HepG2 (cell line): ENCODE measurements at regions not wholly inside any gene's neighbourhood (a gene's known extent, or its start where the extent isn't known, plus 50 kb on each side); places are given as distances from the start of the nearest gene placed in this dataset.

Experiments used
- ATAC-seq: fragments of 200-7000 bp; cut with Tn5 transposase; 3 replicates; pipeline ENCODE4 v1.9.1; 2020; ENCODE audit warnings: mild to moderate bottlenecking, moderate library complexity
- BruUV-seq: library from RNA; stranded (reverse); fragments of 400-500 nt; replicated peaks from 2 replicates; lab custom pipeline; 2021; lab: Mats Ljungman, UMichigan
- CTCF ChIA-PET: fragments of 300-600 bp; formaldehyde crosslinking; extraction: SDS; loops from one replicate; lab custom pipeline; 2021; ENCODE audit warnings: low total read pairs, inconsistent platforms, low intra/inter-chr PET ratio; lab: Yijun Ruan, JAX
- POLR2A ChIA-PET: fragments of 350-600 bp; sonication (Branson Sonifier 250); formaldehyde crosslinking; loops from one replicate; lab custom pipeline; 2020; ENCODE audit warnings: antibody characterized with exemption, inconsistent platforms; lab: Yijun Ruan, JAX
- DNase-seq: peaks from one replicate; pipeline ENCODE4 v3.0.0-alpha.2; 2015; ENCODE audit warnings: low spot score
- FAIRE-seq: peaks from 3 replicates; lab custom pipeline; 2011; peaks lifted over from hg19 to GRCh38; lab: Jason Lieb, UNC
- H2AFZ ChIP-seq: one replicate; pipeline ENCODE4 v1.6.1; 2011; ENCODE audit warnings: low read length, inconsistent platforms
- H3K27ac ChIP-seq: fragments of 300-600 bp; 3 replicates; pipeline ENCODE4 v1.8.0; 2011; ENCODE audit warnings: mixed run types, mild to moderate bottlenecking, mixed read lengths, low read length, inconsistent platforms; ENCODE audit not compliant: insufficient read depth; ENCODE audit errors: extremely low read length
- H3K27me3 ChIP-seq, 2 experiments: fragments of 200-600 bp in 1 of 2; 2 replicates in 1 of 2; 3 replicates in 1 of 2; pipeline versions ENCODE4 v1.6.0 to v1.8.0; 2011; ENCODE audit warnings: low read length in 2 of 2, mild to moderate bottlenecking in 2 of 2, moderate library complexity in 2 of 2, inconsistent platforms in 1 of 2; ENCODE audit not compliant: insufficient read depth in 2 of 2, control insufficient read depth in 1 of 2
- H3K36me3 ChIP-seq, 2 experiments: fragments of 200-600 bp in 1 of 2; replicated peaks in 1 of 2; 2 replicates in 1 of 2; 3 replicates in 1 of 2; pipeline versions ENCODE4 v1.5.1 to v1.8.0; 2011; ENCODE audit warnings: low read length in 2 of 2, inconsistent platforms in 1 of 2; ENCODE audit not compliant: insufficient read depth in 2 of 2, control insufficient read depth in 1 of 2
- H3K4me1 ChIP-seq: 2 replicates; pipeline ENCODE4 v1.5.1; 2012; ENCODE audit warnings: low read length, inconsistent platforms; ENCODE audit not compliant: insufficient read depth
- H3K4me2 ChIP-seq: 2 replicates; pipeline ENCODE4 v1.6.0; 2011; ENCODE audit warnings: low read depth, low read length, inconsistent platforms
- H3K4me3 ChIP-seq, 3 experiments: fragments of 200-600 bp in 1 of 3; sonication (generic), shearing (Covaris generic) in 1 of 3; replicated peaks in 1 of 3; 2 replicates each; pipeline ENCODE4 v1.5.1; 2011 to 2016; ENCODE audit warnings: low read length in 3 of 3, inconsistent platforms in 2 of 3, low read depth in 2 of 3, mild to moderate bottlenecking in 2 of 3, control low read depth in 1 of 3, mixed read lengths in 1 of 3; ENCODE audit not compliant: insufficient read depth in 1 of 3
- H3K79me2 ChIP-seq: one replicate; pipeline ENCODE4 v1.6.1; 2011; ENCODE audit warnings: low read length, inconsistent platforms; ENCODE audit not compliant: insufficient read depth
- H3K9ac ChIP-seq: 2 replicates; pipeline ENCODE4 v1.6.0; 2011; ENCODE audit warnings: mild to moderate bottlenecking, low read depth, low read length, inconsistent platforms; ENCODE audit not compliant: insufficient read depth
- H3K9me3 ChIP-seq: 2 replicates; pipeline ENCODE4 v1.5.1; 2012; ENCODE audit warnings: mild to moderate bottlenecking, low read length
- H4K20me1 ChIP-seq: 2 replicates; pipeline ENCODE4 v1.6.0; 2011; ENCODE audit warnings: inconsistent platforms, mild to moderate bottlenecking, low read length, moderate library complexity; ENCODE audit not compliant: insufficient read depth
- ELF3 ChIP-seq: IDR thresholded peaks from 2 replicates; pipeline ENCODE4 v1.6.1; 2016; ENCODE audit warnings: missing genetic modification reagents, missing compliant biosample characterization
- FOXJ3 ChIP-seq: sonication (generic); formaldehyde crosslinking; IDR thresholded peaks from 2 replicates; pipeline ENCODE4 v1.4.0; 2020; ENCODE audit warnings: missing genetic modification reagents, mild to moderate bottlenecking, borderline replicate concordance
- HNRNPUL1 ChIP-seq: fragments of 200-400 bp; formaldehyde crosslinking; IDR thresholded peaks from 2 replicates; pipeline ENCODE4 v1.6.1; 2017; ENCODE audit warnings: low read depth, mild to moderate bottlenecking, low read length, moderate library complexity
- KDM6A ChIP-seq: IDR thresholded peaks from 2 replicates; pipeline ENCODE4 v1.6.1; 2016; ENCODE audit warnings: low read depth
- MAFK ChIP-seq, 2 experiments: IDR thresholded peaks in 1 of 2; conservative IDR thresholded peaks in 1 of 2; 2 replicates each; pipeline ENCODE4 v1.6.1; 2011; ENCODE audit warnings: improper control_type of control experiment in 2 of 2, low read length in 2 of 2
- NFE2L2 ChIP-seq: fragments of 150-350 bp; IDR thresholded peaks from 2 replicates; pipeline ENCODE4 v1.6.1; 2014; ENCODE audit warnings: low read length
- ONECUT2 ChIP-seq: sonication (generic); formaldehyde crosslinking; IDR thresholded peaks from 2 replicates; pipeline ENCODE4 v1.4.0; 2020; ENCODE audit warnings: missing genetic modification reagents
- TEAD3 ChIP-seq: optimal IDR thresholded peaks from 2 replicates; pipeline ENCODE3; 2016; ENCODE audit warnings: borderline replicate concordance
- ZFAT ChIP-seq: sonication (generic); formaldehyde crosslinking; conservative IDR thresholded peaks from 2 replicates; pipeline ENCODE4 v1.8.1; 2023; ENCODE audit warnings: missing genetic modification reagents, inconsistent platforms
- ZNF317 ChIP-seq: sonication (generic); formaldehyde crosslinking; IDR thresholded peaks from 2 replicates; pipeline ENCODE4 v1.5.0; 2020; ENCODE audit warnings: mild to moderate bottlenecking, missing genetic modification reagents
- ZNF446 ChIP-seq: sonication (generic); formaldehyde crosslinking; IDR thresholded peaks from 2 replicates; pipeline ENCODE4 v1.5.0; 2020; ENCODE audit warnings: mild to moderate bottlenecking, missing genetic modification reagents
- ZNF576 ChIP-seq: sonication (generic); formaldehyde crosslinking; IDR thresholded peaks from 2 replicates; pipeline ENCODE4 v1.4.0; 2020; ENCODE audit warnings: mild to moderate bottlenecking, missing genetic modification reagents
- ZNF615 ChIP-seq: sonication (generic); formaldehyde crosslinking; IDR thresholded peaks from 2 replicates; pipeline ENCODE4 v1.5.0; 2020; ENCODE audit warnings: mild to moderate bottlenecking, missing genetic modification reagents, borderline replicate concordance
- ZNF691 ChIP-seq: sonication (generic); formaldehyde crosslinking; IDR thresholded peaks from 2 replicates; pipeline ENCODE4 v1.4.0; 2020; ENCODE audit warnings: missing genetic modification reagents, low read depth, mild to moderate bottlenecking, borderline replicate concordance
- WGBS: methylation state at CpG from one replicate; pipeline ENCODE4 v1.1.6; 2017; ENCODE audit warnings: low lambda C conversion rate; 5-methylcytosine and 5-hydroxymethylcytosine counted together
- in situ Hi-C: cut with HindIII; loops from 2 replicates; pipeline ENCODE4 v1.10.0; 2017; ENCODE audit warnings: low pct_unique_long_range_greater_than_20kb; ENCODE audit not compliant: extremely low pct_ligation_motif_present
- intact Hi-C: fragments of 100-400 bp; cut with micrococcal nuclease; formaldehyde crosslinking; loops from one replicate; pipeline ENCODE4 v1.10.0; 2022; ENCODE audit not compliant: unreplicated experiment
- TF ChIP-seq, protein P1 (sequence below): sonication (generic); formaldehyde crosslinking; IDR thresholded peaks from 2 replicates; pipeline ENCODE4 v1.5.0; 2020; ENCODE audit warnings: missing genetic modification reagents
- TF ChIP-seq, protein P2 (sequence below): IDR thresholded peaks from 2 replicates; pipeline ENCODE4 v1.6.1; 2012; ENCODE audit warnings: inconsistent platforms
- TF ChIP-seq, protein P3 (sequence below): sonication (generic); formaldehyde crosslinking; IDR thresholded peaks from 2 replicates; pipeline ENCODE4 v1.5.0; 2020; ENCODE audit warnings: missing genetic modification reagents

GRCh38 chr6:159501558-159501957, 191.5 kb downstream of the SOD2 start (continued):
- TF ChIP-seq, protein P1, sequence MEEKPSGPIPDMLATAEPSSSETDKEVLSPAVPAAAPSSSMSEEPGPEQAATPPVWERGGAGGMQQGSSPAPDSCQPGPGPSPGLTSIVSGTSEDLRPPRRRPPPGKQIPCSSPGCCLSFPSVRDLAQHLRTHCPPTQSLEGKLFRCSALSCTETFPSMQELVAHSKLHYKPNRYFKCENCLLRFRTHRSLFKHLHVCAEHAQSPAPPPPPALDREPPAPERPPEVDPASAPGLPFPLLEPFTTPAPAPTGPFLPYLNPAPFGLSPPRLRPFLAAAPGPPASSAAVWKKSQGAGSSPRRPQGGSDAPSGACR (CRISPR knock-in tag) = no peak
- TF ChIP-seq ZNF317 (CRISPR knock-in tag) (no peak), ZNF446 (CRISPR knock-in tag) (no peak), KDM6A (no peak), MAFK (conservative IDR thresholded peaks at IDR 0.05 in 1 of 2, IDR thresholded peaks at IDR 0.05 in 1 of 2; ENCODE audit: low read length in 2 of 2) (peak; percentile 46 to 72; a peak in 3 of 4 replicates), FOXJ3 (CRISPR knock-in tag) (no peak), ELF3 (CRISPR knock-in tag) (no peak)
- TF ChIP-seq, protein P2, sequence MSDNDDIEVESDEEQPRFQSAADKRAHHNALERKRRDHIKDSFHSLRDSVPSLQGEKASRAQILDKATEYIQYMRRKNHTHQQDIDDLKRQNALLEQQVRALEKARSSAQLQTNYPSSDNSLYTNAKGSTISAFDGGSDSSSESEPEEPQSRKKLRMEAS = no peak
- TF ChIP-seq, all 625 proteins: peak for 2

- WGBS = 0% methylated on average over 3 of the region's 3 CpGs
- peaks cover 0 to 7% of the 10 kb centered on the region in 2 experiments; a peak in 3 of 5 replicates for H3K27me3 ChIP-seq
- no peak overlapping the region for H2AFZ ChIP-seq
- no peak overlapping the region for H3K27ac ChIP-seq
- H4K20me1 ChIP-seq = no peaks in the 10 kb centered on the region
- no peaks in the 10 kb centered on the region for H3K79me2 ChIP-seq
- DNase-seq (no peak), ATAC-seq (no peak), FAIRE-seq (no peak)
- no TSS peak for BruUV-seq
- intact Hi-C loops = no loop called here
- POLR2A ChIA-PET = no interaction called here
- in situ Hi-C loops = no loop called here
- H3K9me3 ChIP-seq = no peaks in the 10 kb centered on the region
- H3K36me3 ChIP-seq = no peaks in the 10 kb centered on the region
- H3K4me2 ChIP-seq = no peak overlapping the region
- H3K4me1 ChIP-seq = no peaks in the 10 kb centered on the region
- CTCF ChIA-PET = no interaction called here
- no peak overlapping the region for H3K4me3 ChIP-seq
- no peak overlapping the region for H3K9ac ChIP-seq
- TF ChIP-seq ZNF576 (no peak), ONECUT2 (CRISPR knock-in tag) (no peak), HNRNPUL1 (no peak), TEAD3 (no peak), ZFAT (CRISPR knock-in tag) (no peak), ZNF615 (CRISPR knock-in tag) (no peak), ZNF691 (CRISPR knock-in tag) (no peak), NFE2L2 (no peak)
- TF ChIP-seq, protein P3, sequence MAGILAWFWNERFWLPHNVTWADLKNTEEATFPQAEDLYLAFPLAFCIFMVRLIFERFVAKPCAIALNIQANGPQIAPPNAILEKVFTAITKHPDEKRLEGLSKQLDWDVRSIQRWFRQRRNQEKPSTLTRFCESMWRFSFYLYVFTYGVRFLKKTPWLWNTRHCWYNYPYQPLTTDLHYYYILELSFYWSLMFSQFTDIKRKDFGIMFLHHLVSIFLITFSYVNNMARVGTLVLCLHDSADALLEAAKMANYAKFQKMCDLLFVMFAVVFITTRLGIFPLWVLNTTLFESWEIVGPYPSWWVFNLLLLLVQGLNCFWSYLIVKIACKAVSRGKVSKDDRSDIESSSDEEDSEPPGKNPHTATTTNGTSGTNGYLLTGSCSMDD (CRISPR knock-in tag) = no peak
- TF ChIP-seq, all 625 proteins: peak for 0
Observed at GRCh38 chr6:159499034-159499433, 194.0 kb downstream of the SOD2 start.
